NOMO-1 treated with dmso at 0.1 percent for 144 hours (cell line): ENCODE measurements at regions not wholly inside any gene's neighbourhood (a gene's known extent, or its start where the extent isn't known, plus 50 kb on each side); places are given as distances from the start of the nearest gene placed in this dataset.

Experiments used
- DNase-seq: peaks from one replicate; lab custom pipeline; 2025; ENCODE audit not compliant: unreplicated experiment; lab: John Stamatoyannopoulos, UW

DNA sequence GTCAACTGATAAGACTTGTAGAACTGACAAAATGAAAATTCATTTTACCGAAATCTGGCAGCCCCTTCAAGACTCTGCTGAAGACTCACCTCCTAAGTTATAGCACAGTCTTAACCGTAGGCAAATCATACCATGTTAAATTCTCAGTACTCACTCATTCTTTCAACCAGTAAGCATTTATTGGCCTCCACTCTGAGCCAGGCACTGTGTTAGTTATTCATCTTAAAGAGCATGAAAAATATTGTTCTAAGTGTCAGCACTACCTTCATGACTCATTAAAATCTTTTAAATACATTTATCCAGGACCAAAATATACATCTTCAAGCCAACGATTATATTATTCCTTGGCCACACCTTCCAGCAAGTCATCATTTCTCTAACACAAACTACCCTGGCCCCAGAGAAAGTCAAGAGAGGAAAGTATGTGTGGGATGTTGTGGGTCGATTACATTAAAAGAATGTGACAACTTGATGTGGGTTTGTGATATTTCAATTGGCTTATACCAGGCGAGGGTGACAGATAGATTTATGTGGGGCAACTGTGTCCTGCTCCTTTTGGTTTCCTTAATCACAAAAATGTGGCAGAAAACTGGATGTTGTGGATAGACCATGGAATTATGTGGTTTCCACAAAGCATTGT lies 55.0 kb downstream of the TMEM30B start:
- DNase-seq: no peak

DNA sequence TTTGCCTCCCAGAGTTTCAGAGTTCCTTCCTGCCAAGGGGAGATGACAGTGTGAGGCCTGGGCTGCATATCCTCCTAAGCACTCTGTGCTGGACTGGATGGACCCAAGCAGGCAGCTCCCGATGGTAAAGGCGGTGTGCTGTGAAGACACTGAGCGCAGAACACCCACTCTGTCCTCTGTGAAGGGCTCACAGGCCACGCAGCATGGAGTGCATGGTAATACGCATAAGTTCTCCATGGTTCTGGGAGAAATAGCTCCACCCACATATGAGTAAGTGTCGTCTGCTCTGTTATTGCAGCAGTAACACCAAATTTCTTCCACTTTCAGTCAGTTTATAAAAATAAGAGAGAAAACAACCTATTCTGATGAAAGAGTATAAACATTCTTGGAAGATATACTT lies 55.8 kb downstream of the TMEM30B start:
- no peak for DNase-seq

DNA sequence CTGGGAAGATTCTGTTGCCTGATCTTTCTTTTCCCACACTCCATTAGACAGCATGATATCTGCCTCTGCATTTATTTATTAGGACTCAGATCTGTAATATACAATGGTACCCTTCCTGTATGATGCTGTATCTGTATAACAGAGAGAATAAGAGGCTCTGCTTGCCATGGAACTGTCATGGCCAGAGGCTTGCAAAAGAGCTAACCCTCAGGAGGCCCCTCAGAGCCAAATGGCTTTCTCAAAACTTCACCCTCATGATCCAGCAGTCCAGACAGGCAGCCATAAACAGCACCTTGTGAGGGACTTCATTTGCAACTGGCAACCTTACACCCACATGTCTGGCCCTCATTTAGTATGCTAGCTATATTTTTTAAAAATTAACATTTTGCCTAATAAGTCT lies 57.6 kb downstream of the TMEM30B start:
- DNase-seq: no peak

DNA sequence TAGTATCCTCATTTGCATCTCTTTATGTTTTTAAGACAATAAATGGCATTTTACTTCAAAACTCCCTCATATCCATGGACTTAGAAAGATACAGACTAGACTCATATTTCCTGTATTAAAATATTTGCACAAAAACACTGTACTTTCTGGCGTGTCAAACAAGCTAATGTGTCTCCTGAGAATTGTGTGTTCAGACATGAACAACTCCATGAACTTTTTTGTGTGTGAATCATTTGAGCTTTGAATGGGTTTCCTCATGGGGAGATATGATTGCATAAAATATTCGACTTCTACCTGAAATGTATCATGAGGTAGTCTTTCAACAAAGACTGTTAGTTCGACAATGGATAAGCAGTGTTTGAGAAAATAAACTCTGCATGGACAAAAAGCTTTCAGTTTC lies 58.8 kb downstream of the TMEM30B start:
- no peak for DNase-seq

GRCh38 chr14:61221906-61222305 lies 59.2 kb downstream of the TMEM30B start:
- DNase-seq: no peak

- DNase-seq: no peak
Measured at GRCh38 chr14:61219673-61220072, 61.5 kb downstream of the TMEM30B start.

DNA sequence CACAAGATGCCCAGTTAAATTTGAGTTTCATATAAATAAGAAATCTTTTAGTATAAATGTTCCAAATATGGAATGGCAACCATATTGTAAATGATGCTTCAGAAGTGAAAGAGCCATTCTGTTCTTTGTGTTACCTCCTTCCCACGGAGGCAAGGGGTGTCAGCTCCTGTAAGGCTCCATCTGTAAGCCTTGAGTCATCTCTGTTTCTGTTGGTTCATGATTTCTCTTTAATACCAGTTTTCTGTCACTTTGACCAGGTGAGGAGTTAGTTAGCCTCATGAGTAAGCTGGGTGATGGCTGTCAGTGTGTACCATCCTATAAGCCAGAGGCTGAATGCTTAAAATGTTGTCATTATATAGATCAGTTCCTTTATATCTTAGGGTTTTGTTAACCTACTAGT lies 61.9 kb downstream of the TMEM30B start:
- no peak for DNase-seq

- no peak for DNase-seq
Measured at GRCh38 chr14:61218767-61219166, 62.4 kb downstream of the TMEM30B start.

- DNase-seq: no peak
Measured at GRCh38 chr14:61218157-61218556, 63.0 kb downstream of the TMEM30B start.

GRCh38 chr14:61217516-61217915 lies 63.6 kb downstream of the TMEM30B start:
- DNase-seq: no peak

GRCh38 chr14:61215222-61216020 lies 65.7 kb downstream of the TMEM30B start:
- no peak for DNase-seq

- DNase-seq: no peak
Measured at GRCh38 chr14:61213920-61214319, 67.2 kb downstream of the TMEM30B start.

DNA sequence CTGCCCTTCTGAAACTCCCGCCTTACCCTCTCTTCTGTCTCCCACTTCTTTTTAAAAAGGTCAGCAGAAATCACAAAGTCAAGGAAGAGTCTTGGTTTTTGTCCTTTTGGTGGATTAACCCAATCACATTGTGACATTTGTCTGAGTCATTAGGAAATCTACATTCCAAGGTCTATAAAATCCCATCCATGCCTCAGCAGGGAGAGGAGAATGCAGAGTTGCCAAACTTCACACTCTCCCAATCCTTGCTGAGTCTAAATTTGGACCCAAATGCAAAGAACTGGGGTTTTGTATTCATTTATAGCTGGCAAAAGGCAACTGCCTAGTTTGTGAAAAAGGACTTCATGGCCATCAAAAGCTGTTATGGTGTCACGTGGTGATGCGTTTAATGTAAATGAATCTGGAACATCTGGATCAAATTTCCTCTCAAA lies 67.9 kb downstream of the TMEM30B start:
- no peak for DNase-seq

DNA sequence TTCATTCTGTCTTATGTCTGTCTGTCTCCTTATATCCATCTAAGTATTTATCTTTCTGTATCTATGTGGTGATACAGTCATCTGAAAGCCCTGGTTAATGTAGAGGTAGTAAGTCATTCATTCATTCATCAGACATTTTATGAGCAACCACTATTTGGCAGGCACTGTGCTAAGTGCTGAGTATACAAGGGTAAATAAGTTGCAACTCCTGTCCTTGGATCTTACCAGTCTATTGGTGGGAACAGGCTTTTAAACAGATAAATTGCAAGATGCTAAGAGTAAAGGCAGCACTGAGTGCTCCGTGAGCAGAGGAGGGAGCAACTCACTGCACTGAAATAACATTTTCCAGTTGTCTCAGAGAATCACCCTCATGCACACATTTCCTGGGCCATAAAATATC lies 68.6 kb downstream of the TMEM30B start:
- DNase-seq: no peak

DNA sequence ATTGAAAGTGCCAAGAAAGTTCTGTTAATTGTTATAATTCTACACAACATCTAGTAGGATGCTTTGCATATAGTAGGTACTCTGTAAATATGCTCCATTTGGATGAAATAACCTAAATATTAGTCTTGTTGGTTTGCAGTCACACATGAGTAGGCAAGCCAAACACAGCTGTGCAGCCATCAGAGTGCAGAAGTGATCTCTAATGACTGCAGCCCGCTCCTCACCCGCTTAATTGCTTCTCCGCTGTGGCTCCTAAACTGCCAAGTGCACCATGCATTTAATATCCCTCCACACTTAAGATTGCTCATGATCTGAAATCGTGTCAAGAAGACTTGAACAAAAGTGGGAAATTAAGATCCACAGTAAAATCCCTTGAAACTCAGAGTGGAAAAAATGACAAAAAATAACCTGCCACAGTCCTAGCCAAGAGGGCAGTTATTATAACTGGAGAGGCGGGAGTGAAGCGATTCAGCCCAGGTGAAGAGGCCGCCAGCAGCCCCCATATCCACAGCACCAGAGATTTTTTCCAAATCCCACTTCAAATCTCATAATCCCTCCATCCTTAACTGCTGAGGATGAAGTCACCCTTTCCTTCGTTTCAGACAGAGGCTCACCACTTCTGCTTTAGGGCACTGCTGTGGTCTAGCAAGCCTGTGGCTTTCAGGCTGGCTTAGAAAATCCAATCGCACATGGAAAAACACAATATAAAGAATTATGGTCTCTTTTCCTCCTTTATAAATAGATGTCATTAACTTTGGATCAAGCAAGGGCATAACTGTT lies 69.5 kb downstream of the TMEM30B start:
- no peak for DNase-seq

DNA sequence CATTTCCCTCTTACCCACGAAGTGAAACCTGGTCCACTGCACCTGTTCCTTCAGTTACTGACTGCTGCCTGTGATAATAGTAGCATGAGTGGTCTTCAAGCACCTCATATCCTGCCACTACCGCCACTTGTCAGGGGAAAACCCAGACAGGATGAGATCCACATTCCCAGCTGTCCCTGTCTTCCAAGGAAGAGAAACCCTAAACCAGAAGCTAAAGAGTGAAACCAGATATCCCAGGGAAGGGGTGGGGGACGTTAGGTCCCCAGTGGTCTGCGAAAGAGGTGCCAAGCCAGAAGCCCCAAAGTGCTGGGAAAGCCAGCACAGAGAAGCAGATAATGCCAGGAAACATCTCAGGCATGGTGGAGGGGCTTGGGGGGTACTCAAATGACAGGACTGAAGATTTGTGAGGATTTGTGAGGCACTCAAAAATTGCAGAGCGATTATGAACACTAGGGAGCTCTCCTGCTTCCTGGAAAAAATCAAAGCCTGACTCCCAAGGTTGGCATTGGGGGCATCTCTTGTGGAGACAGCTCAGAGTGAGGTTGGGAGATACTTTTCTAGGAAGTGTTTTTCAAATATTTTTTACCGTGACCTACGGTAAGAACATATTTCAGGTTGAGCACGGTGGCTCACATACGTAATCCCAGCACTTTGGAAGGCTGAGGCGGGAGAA lies 77.9 kb downstream of the TMEM30B start:
- DNase-seq: no peak

GRCh38 chr14:61202124-61202523 lies 79.0 kb downstream of the TMEM30B start:
- no peak for DNase-seq

DNA sequence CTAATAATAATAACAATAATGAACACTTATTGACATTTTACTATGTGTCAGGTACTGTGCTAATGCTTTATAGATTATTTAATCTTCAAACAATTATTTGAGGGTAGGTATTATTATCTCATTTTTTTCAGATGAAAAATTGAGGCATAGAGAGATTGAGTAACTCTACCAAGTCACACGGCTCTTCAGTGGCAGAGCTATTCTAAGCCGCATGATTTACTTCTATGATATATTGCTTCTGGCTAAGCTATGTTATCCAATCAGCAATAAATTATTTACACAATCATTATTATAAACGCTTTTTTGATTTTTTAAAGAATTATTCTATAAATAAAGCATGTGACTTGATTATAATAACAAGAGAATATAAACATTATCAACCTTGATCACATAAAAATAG lies 80.0 kb downstream of the TMEM30B start:
- DNase-seq: no peak

DNA sequence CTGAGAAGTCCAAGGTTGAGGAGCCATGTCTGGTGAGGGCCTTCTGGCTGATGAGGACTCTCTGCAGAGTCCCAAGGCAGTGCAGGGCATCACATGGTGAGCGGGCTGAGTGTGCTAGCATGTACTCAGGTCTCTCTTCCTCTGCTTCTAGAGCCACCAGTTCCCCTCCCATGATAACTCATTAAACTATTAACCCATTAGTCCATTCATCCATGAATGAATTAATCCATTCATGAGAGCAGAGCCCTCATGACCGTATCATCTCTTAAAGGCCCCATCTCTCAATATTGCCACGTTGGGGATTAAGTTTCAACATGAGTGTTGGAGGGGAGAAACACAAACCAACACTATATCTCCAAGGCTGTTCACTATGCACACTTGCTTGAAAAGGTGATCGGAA lies 83.7 kb downstream of the TMEM30B start:
- no peak for DNase-seq

GRCh38 chr14:61196792-61197191 lies 84.3 kb downstream of the TMEM30B start:
- no peak for DNase-seq

- no peak for DNase-seq
Measured at GRCh38 chr14:61196034-61196433, 85.1 kb downstream of the TMEM30B start.
